ENCODE measurements at regions not wholly inside any gene's neighbourhood (a gene's known extent, or its start where the extent isn't known, plus 50 kb on each side); places are given as distances from the start of the nearest gene placed in this dataset.

GRCh38 chr9:73839471-73839870 lies 657.7 kb upstream of the RORB start:
- TF ChIP-seq CTCF (conservative IDR thresholded peaks at IDR 0.05; ENCODE audit: low read length) = no peak
- no peak for TF ChIP-seq EZH2phosphoT487 (IDR thresholded peaks at IDR 0.05; ENCODE audit: borderline replicate concordance, low read depth, low read length)

All from OCI-LY7 (cell line).